GM19240 (cell line): ENCODE measurements at regions not wholly inside any gene's neighbourhood (a gene's known extent, or its start where the extent isn't known, plus 50 kb on each side); places are given as distances from the start of the nearest gene placed in this dataset.
"Not testable (repeated sequence)": the region's sequence is repeated elsewhere in the genome, so short reads cannot be mapped to it uniquely, and the experiment has no call there.

ENCODE experiments used
- DNase-seq: peaks from one replicate; pipeline ENCODE4 v3.0.0; 2011; ENCODE audit warnings: low spot score; ENCODE audit not compliant: insufficient read length

DNA sequence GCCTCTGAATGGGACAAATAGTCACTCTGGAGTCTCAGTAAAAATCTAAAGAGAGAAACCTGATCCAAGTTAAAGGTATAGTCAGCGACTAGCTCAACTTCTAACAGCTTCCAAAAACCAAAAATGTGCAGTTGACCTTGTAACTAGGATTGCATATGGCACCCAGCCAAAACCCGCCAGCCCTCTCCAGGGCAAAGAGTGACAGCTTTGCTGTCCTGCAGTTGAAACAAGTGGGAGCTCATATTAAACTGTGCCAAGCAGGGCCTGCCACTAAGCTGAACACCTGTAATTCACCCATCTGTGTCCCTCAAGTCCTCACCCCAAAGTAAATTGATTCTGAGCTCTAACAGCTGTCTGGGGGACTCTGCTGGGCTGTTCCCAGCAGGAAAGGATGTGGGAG, 695.3 kb downstream of the MAFB start:
- DNase-seq, result no peak

DNA sequence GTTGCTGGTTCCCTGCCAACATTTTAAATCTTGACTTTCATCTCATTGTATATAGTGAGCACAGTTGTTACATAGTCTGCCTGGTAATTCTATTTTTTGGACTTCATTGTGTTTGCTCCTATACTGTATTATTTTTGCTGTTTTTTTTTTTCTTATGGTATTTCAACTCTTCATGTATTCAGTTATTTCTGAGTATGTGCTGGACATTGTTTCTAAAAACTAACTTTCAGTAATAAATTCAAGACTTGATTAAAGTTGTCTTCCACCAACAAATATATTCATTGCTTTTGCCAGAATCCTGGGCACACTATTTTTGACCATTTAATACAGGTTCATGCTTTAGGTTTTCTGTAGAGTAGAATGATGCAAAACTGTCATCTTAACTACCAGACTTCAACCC, 698.3 kb downstream of the MAFB start:
- no peak for DNase-seq

DNA sequence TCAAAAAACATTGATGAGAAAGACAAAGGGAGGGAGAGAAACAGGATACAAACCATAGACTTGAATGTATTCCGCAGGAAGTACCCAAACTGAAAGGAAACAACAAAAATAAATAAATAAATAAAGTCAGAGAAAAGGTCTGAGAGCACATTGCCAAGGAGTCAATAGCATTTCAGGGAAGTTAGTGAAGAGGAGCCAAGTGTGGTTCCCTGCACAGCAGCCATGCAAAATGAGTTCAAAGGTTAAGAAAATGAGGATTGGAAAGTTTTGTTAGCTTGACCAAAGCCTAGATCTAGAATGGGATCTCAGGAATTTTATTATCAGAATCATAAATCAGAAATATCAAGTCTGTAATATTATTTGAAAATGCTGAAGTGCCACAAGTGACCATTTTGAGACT, 700.0 kb downstream of the MAFB start:
- DNase-seq, result no peak

DNA sequence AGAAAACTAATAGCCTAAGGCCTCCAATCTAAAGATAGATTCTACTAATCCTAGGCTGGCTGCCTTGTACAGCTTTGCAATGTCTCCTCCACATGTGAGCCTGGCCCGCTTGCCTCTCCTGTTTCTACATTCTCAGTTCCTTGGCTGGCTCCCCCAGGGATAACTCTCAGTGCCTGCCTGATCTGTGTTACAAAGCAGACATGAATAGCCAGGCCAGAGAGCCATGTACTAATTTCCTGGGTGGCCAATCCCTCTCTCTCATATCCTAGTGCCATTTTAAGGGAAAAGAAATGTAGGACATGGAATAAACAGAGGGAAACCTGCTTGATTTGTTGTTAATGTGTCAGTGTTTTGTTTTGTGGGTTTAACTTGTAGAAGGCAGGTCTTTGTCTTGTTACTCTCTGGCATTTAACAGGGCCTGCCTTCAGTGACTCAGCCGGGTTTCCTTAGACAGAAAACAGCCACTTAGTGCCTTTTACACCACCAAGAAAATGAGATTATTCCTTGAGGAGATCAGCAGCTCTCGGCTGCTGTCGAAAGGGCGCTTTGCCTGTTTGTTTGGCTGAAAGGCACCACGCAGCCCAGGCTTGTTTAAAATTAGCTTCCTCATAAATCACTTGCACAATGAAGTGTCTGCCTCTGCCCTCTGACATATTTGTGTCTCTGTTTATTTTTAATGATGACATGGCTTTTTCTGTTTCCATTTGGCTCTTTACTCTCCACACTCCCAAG, 702.7 kb downstream of the MAFB start:
- DNase-seq, result no peak

DNA sequence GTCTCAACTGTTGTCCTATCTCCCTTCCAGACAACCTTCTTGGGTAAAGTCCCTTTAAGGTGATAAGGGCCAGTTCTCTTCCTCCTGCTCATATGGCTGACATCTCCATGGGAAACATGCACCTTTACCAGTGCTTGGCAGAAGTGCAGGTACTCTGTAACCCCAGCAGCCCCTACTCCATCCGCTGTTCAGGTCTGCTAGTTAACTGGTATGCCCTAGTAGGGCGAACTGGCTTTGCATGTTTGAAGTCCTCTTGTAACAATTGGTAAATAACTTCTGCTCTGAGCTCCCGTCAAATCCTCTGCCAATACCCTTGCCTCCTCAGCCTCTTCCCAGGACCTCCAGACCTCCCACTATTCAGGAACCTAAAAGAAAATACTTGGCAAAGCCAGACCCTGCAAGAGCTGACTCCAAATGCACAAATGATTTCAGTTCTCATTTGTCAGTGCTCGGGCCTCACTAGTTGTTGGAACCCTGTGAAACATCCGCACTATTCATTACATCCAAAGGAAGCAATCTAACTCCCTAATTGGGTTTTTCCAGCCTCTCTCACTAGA, 703.7 kb downstream of the MAFB start:
- DNase-seq, result no peak

DNA sequence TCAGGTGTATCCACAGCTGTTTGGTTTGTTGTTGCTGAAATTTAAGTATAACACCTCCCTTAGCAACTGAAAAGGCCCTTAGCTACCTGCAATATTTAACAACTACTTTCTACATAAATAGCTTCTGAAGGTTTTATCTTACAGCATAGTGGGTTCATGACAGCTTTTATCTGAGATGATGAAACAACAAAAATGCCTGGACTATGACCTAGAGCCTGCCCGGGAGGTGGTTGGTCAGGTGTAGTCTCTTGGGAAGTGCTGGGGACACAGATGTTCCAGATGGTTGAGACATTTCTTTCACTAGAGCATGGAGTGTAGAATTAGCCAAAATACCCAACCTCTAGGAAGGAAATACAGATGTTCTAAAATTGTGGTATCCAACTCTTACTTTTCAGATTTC, 705.4 kb downstream of the MAFB start:
- no peak for DNase-seq

DNA sequence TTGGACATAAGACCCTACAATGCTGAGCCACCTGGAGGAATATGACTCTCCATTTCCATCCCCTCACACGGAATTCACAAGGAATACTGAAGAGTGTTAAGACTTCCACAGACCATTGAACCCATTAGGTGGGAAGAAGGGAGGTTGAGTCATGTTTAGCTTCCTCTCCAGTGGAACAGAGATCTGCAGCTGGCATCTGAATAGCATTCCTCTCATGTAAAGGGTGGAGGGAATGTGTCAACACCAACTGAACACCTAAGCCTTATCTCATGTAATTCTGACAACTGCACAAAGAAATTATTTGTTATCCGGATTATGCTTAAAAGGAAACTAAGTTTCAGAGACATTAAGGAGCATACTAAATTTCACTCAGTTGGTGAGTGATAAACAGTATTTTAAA, 705.9 kb downstream of the MAFB start:
- DNase-seq, result no peak

DNA sequence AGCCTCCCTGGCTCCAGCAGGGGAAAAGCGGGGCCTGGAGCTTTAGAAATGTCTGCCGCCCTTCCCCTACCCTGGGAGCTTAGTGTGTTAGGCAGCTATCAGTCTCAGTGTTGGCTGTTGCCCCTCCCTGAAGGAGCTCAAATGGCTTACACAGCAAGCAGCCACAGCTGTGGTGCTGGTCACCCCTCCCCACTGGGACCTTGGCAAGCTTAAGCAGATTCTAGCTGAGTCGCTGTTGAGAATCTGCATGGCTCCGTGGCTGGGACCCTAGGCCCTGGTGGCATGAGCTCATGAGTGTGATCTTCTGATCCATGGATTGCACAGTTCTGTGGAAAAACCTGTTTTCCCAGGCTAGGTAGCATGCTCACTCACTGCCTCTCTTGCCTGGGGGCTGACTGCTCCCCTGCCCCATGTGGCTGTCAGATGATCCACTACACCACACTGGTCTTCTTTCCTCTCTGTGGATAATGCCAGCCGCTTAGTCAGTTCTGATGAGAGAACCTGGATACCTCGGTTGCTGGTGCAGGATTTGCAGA, 714.0 kb downstream of the MAFB start:
- DNase-seq, result no peak

DNA sequence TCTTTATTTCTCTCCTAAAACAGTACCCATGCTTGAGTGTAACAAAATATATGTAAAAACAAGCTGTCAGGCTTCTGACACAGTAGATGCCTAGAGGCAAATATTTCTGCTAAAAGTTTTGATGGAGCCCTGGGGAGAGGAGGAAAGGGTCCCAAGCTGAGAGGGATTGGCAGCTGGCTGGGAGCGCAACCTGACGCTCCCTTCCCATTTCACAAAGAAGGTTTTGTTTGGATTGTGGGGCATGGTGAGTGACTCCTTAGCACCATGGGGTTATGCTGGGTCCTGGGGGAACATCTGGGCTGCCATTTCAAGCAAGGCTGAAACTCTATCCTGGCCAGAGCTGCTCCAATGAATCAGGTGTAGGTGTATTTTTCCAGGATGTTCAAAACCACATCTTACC, 720.5 kb downstream of the MAFB start:
- DNase-seq, result no peak

DNA sequence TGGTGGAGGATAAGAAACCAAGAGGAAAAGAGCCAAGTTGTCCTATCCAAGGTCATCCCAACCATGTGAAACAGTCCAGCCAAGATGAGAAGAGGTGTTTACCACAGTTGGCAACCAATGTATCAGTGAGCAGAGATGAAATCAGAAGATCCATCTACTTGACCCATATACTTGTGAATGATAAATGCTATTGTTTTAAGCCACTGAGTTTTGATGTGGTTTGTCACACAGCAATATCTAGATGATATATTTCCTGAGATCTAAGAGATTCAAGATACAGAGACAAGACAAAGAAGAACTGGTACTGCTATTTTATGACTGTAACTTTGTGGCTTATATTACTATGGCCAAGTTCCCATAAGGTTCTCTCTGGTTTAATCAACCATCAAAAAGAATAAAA, 721.2 kb downstream of the MAFB start:
- no peak for DNase-seq

DNA sequence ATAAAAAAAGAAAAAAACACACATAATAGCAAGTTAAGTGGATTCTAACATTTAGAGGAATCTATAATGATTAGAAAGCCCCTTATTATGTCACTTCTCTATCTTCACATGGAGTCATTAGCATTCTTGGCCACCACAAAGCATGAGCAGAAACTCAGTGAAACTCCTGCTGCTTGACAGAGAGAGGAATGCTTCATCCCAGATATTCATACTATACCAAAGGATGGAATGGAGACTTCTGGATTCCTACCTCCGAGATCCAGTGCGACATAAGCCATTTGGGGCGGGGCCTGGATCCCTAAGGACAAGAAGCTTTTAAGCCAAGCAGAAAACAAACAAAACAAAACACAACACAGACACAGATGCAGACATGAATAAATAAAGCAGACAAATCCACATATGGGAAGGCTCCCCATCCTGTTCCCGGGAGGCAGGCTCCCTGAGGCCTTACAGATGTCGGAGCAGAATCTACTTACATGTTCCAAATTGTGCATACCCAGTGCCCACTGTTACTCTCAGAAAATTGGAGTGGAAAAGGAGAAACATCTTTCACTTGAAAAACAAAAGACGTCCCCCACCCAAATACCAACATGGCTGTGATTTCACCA, 727.3 kb downstream of the MAFB start:
- no peak for DNase-seq

DNA sequence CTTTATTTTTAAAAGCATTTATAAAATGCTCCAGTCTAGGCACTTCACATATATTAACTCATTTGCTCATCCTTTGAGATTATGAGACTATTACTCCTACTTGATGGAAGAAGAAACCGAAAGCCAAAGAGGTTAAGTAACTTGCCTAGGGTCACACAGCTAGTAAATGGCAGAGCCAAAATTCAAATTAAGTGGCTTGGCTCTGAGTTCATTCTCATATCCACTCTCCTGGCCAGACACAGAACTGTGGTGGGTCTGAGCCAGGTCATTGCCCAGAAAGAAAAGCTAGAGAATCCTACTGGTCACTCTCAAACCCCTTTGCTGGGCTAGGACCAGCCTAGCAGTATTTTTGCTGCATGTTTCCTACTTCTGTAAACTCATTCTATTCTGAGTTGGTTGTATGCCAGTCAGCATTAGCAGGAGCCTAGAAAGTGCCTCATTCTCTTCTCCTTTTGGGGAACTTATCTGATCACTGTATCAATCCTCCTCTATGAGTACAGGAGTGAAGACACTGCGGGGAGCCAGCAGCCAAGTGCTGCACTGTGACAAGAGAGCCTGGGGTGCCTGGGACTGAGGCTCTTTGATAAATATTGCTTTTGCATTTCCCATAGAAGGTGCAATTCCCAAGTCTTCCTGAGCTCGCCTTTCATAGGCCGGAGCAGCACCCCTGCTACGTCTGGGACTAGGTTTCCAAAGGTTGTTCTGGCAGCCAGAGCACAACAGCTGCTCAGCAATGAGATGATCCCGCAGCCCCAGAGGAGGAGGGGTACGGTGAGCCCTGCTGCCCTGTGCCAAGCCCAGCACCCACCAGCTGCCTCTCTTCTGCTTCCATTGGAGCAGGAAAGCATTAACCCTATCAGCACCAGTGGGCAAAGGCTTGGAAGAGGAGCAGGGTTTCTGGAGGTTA, 728.3 kb downstream of the MAFB start:
- no peak for DNase-seq

DNA sequence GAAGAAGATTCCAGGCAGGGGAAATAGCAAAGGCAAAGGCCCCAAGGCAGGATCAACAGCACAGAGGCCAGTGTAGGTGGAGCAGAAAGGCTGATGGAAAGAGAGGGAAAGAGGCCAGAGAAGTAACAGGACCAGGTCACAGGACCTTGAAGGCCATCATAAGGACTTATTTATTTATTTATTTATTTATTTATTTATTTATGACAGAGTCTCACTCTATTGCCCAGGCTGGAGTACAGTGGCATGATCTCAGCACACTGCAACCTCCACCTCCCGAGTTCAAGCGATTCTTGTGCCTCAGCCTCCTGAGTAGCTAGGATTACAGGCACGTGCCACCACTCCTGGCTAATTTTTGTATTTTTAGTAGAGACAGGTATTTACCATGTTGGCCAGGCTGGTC, 731.1 kb downstream of the MAFB start:
- not testable (repeated sequence) for DNase-seq

DNA sequence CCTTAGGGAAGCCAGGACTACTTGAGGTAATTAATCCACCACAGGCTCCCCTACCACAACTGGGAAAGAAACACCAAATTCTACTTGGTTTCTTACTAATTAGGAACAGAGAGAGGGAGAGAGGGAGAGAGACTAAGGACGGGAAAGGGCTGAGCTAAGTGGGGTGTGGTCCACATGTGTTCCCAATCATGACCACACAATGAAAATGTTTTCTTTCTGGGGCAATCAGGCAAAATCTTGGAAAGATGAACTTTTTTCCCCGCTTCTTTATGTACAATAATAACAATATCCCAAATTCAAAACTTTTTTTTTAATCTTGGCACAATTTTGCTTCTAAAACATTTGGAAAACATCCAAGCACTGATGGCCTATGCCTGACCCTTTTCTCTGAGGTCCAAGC, 734.4 kb downstream of the MAFB start:
- DNase-seq, result no peak

DNA sequence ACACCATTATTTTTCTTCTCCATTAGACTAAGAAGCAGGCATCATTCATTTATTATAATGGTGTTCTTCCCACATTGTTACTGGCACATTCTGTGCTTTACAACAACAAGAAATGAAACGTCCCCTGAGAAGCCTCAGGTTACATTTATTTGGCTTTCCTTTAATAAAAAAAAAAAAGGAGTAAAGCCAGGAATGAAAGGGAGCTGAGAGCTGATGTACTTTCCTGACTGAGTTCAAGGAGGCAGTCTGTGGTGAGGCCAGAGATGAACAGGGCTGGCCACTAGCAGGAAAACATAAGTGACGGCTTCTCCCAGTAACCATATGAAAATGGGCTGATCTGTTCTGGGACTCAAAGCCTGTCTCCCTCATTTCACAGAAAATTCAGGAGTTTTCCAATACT, 742.1 kb downstream of the MAFB start:
- DNase-seq, result no peak

DNA sequence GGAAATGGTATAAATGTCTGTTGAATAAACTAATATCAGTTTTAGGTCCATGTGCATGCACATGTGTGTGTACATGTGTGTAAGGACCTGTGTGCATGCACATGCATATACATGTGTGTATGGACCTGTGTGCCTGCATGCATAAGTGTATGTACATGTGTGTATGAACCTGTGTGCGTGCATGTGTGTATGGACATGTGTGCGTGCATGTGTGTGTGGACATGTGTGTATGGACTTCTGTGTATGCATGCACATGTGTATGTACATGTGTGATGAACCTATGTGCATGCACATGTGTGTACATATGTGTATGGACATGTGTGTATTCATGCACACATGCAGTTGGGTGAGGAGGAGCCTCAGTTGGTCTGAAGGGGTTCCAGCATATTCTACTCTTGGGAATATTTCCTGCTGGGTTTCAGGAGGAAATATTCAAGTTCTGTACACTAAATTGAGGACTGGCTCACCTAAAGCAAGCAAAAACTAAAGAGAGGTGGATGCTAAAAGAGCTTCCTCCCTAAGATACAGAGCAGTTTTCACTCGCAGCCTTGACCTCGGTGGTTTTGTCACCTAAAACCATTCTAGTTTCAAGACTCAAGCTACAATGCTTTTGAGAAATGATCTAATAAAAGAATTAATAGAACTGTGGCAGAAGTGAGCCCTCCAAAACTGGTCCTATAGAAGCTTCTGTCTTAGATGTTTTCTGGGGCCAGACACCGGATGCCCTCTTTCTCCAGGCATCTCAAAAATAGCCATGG, 742.8 kb downstream of the MAFB start:
- DNase-seq, result no peak

DNA sequence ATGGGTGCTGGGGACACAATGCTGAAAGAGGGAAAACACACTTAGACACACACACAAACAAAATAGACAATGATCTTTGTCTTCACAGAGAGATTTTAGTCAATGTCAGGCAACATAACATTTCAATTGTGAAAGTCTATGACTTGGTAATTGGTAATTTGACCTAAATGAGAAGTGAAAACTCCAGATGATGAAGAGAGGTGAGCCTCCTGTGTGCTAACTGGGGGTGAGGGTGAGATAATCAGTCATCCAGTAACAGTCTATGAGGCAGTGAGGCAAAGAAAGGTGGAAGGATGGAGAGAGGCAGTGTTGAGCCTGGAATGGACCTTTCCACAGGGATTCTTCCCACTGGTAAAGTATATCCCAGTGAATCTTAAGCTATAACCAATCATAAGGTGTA, 744.2 kb downstream of the MAFB start:
- DNase-seq, result no peak

DNA sequence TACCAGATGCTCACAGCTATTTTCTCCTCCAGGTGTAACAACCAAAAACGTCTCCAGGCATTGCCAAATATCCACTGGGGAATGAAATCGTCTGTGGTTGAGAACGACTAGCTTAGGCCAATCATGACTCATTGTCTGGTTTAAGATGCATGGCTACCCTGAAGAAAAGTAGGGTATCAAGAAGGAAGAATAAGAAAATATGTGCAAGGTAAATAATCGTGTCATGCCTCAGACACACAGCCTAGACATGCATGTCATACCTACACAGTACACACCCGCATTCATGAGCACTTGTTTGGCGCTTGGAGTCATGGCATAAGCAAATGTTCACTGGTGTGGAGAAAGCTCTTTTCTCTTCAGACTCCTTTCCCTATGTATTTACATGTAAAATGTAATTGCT, 745.7 kb downstream of the MAFB start:
- DNase-seq, result no peak

DNA sequence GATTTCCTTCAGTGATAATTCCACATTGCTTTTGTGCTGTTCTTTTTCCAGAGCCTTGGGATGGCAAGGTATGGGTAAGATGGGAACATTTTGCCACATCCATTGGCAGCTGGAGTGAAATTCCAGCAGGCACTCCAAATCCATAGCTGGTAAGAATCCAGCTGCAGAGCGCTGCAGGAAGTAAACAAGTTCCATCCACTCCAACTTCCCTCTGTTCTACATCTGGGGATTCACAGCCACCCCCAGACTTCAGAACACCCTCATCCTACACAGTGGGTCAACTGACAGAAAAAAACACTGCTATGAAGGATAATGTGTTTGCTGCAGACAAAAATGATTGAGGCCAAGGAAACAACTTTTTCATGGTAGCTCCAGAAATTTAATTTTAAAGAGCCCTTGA, 747.8 kb downstream of the MAFB start:
- no peak for DNase-seq

DNA sequence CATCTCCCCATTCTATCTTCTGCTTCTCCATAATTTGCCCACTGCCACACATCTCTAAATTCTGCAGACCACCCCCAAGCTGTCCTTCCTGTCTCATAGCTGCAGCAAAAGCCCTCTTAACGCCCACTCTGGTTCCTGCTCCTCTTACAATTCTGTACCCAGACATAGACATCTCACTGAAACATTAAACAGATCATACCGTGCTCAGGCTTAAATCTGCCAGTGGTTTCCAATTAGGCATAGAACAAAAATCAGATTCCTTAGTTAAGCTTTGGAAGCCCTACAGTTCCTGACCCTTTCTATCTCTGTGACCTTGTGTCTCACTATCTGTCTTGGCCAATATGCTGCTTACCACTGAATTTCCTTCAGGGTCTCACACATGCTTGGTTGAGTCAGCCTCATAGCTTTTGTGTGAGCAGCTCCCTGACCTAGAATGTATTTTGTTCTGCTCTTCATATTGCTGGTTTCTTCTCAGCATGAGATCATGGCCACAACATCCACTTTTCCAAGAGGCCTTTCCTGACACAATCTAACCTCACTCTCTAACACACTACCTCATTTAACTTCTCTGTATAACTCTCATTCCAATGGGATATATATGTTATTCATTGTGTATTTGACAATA, 749.7 kb downstream of the MAFB start:
- no peak for DNase-seq

DNA sequence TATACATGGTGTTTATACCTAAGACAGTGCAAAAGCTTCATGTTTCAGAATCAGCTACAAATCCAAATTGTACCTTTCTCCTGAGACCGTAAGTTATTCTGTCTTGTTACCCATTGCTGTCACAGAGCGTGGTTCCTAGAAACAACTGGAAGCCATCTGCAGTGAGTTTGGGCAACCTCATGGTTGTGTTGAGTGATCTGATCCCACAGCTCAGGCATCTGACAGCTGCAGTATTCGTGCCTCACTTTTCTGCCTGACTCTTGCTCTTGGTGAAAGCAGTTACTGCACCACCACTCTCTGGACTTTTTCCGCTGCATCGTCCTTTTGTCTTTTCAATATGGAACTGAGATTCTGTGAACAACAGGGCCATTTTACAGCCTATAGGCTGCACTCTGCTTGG, 752.6 kb downstream of the MAFB start:
- DNase-seq, result no peak
